ENCODE measurements at regions not wholly inside any gene's neighbourhood (a gene's known extent, or its start where the extent isn't known, plus 50 kb on each side); places are given as distances from the start of the nearest gene placed in this dataset.

DNA sequence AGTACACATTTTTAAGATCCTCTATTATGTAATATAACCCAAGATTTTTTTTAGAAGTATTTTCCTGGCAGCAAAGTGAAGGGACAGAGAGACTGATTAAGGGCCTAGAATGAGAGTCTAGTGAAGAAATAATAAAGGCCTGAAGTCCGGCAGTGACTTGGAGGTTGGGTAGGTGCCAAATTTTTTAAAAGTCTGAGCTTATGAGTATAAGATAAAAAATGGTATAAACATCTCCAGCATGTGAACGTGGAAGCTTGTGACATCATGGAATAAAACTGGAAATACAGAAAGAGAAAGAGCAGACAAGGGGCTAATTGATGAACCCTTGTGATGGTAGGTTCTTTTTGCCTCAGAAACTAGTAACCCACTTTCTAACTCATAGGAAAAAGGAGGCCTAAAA, 174.6 kb downstream of the SUCLA2 start:
- DNase-seq (ENCODE audit: low spot score): no peak

DNA sequence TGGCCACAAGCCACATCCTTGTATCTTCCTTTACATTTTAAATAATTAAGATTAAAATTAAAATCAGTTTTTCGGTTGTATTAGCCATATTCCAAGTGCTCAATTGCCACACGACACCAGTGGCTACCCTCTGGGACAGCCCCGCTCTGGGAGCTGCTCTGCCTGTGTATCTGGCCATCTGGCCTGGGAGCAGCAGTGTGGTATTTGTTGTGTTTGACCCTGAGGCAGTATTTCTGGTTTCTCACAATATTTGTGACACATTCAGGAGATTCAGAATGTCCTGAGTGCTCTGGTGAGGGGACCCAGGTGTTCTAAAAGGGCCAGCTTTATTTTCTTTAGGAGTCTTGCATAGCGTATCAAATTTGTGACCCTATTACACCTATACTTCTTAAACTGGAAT, 179.0 kb downstream of the SUCLA2 start:
- no peak for DNase-seq (ENCODE audit: low spot score)

GRCh38 chr13:47816831-47817230, 184.2 kb downstream of the SUCLA2 start:
- no peak for DNase-seq (ENCODE audit: low spot score)

DNA sequence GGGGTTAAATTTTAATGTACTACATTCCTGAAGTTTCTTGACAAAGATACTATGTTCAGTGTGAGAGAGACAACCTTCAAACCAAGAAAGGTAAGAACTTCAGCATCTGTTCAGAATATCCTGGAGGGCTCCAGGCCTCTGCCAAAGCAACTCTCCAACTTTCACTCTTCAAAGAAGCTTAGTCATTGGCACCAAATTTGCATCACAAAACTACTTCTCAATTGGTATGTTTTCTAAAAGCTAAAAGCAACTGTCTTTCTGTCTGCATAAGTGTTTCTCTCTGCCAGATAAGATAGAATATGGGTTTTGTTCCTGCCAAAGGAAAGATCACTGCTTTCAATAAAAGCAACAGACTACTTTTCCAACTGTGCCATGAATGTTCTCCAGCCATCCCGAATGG, 187.4 kb downstream of the SUCLA2 start:
- DNase-seq (ENCODE audit: low spot score): no peak

- no peak for DNase-seq (ENCODE audit: low spot score)
Observed at GRCh38 chr13:47809411-47809810, 191.7 kb downstream of the SUCLA2 start.

DNA sequence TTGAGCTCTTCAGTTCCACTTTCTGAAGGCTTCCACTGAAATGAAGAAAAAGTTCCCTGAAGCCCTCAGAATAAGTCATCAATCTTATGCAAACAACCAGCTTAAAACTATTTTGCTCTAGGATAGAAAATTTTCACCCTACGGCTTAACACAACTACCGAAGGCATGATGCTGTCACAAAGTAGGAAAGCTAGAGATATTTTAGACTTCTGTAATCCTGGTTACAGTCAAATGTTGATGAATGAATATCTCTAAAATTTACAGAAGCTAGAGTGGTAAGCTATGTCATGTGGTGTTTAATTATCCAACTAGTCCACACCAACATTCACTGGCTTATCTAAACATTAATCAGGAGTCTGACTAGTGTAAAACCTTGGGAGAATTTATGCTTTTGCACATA, 197.9 kb downstream of the SUCLA2 start:
- no peak for DNase-seq (ENCODE audit: low spot score)

GRCh38 chr13:47801555-47801954, 199.5 kb downstream of the SUCLA2 start:
- no peak for DNase-seq (ENCODE audit: low spot score)

GRCh38 chr13:47800593-47800992, 200.5 kb downstream of the SUCLA2 start:
- no peak for DNase-seq (ENCODE audit: low spot score)

DNA sequence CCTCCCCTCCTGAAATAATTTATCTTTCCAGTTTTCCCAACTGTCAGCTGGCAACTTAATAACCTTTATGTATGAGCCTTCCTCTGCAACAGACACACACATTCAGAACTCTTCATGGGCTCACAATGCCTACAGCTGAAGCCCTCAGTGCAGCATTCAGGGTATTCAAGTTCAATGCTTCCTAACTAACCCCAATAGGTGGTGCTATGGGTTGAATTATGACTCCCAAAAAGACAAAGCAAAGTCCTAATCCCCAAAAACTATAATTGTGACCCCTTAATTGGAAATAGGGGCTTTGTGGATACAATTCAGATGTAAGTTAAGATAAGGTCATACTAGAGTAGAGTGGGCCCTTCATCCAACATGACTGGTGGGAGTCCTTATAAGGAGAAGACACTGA, 202.2 kb downstream of the SUCLA2 start:
- DNase-seq (ENCODE audit: low spot score): no peak

- DNase-seq (ENCODE audit: low spot score): no peak
Observed at GRCh38 chr13:47798194-47798593, 202.9 kb downstream of the SUCLA2 start.

DNA sequence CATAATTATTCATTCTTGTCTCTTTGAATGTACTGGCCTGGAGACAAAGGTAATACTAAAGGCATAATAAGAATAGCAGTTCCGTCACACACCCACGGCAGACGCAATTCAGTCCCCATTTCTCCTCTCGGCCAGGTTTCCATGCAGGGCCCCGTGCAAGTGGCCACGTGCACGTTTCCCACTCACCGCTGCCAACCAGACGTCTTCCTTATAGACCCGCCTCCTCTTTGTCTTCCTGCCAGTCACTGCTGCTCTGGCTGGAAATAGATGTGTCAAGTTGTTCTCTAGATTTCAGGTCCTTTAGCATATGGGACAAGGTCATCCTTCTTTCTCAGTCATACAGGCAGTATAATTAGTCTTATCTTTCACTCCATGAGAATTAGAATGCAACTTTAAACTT, 204.3 kb downstream of the SUCLA2 start:
- no peak for DNase-seq (ENCODE audit: low spot score)

GRCh38 chr13:47794963-47795362, 206.1 kb downstream of the SUCLA2 start:
- no peak for DNase-seq (ENCODE audit: low spot score)

DNA sequence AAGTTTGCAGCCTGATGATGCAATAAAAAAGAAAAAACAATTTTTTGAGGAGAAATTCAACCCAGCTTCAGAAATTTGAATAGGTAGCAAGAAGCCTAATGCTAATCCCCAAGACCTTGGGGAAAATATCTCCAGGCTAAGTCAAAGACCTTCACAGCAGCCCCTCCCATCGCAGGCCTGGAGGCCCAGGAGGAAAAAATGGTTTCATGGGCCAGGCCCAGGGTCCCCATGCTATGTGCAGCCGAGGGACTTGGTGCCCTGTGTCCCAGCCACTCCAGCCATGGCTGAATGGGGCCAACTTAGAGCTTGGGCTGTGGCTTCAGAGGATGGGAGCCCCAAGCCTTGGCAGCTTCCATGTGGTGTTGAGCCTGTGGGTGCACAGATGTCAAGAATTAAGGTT, 210.3 kb downstream of the SUCLA2 start:
- DNase-seq (ENCODE audit: low spot score): no peak

DNA sequence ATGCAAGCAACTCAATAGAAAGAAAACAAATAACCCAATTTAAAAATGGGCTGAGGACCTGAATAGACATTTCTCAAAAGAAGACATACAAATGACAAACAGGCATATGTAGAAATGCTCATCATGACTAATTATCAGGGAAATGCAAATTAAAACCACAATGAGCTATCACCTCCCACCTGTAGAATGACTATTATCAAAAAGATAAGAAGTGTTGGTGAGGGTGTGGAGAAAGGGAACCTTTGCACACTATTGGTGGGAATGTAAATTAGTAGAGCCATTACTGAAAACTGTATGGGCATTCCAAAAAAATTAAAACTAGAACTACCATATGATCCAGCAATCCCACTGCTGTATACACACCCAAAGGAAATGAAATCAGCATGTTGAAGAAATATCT, 212.2 kb downstream of the SUCLA2 start:
- DNase-seq (ENCODE audit: low spot score): no peak

DNA sequence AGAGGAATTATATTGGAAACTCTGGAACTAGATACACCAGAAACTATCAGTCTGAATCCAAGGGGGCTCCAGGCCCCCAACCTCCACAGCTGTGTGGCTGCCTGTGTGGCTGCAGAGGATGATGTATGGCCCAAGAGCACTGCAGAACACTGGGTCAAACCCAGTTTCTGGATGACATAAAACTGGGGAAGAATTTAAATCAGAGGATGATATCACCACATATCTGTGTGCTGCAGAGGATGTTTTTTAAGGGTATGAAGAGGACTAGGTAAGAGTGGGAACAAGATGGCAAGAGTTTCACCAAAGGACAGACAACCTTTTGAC, 226.4 kb downstream of the SUCLA2 start:
- DNase-seq (ENCODE audit: low spot score): no peak

DNA sequence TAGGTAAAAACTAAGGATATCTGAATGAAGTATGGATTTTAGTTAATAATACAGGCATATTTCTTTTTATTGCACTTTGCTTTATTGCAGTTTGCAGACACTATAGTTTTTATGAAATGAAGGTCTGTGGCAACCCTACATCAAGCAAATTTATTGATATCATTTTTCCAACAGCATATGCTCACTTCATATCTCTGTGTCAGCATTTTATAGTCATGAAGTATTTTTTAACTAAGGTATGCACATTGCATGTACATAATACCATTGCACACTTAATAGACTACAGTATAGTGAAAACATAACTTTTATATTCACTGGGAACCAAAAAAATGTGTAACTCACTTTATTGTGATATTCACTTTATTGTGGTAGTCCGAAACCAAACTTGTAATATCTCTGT, 236.3 kb downstream of the SUCLA2 start:
- no peak for DNase-seq (ENCODE audit: low spot score)

GRCh38 chr13:47757466-47758080, 243.5 kb downstream of the SUCLA2 start:
- DNase-seq (ENCODE audit: low spot score): no peak

DNA sequence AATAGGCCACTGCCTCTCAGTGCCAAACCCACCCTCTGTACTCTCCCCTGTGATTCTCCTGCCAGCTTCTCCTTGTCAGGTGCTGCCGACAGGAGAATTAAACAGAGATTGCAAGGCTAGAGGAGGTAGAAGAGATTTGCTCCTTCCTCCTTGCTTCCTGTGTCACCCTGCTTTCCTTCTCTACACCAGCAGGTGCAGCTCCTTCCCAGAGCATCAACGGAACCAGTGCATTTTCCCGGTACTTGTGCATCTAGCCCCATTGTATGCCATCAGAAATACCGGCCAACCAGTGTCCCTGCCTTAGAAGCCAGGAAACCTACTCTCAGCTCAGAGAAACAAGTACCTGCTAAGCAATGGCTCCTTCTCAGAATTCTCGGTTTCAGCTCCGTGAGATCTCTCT, 253.2 kb downstream of the SUCLA2 start:
- no peak for DNase-seq (ENCODE audit: low spot score)

DNA sequence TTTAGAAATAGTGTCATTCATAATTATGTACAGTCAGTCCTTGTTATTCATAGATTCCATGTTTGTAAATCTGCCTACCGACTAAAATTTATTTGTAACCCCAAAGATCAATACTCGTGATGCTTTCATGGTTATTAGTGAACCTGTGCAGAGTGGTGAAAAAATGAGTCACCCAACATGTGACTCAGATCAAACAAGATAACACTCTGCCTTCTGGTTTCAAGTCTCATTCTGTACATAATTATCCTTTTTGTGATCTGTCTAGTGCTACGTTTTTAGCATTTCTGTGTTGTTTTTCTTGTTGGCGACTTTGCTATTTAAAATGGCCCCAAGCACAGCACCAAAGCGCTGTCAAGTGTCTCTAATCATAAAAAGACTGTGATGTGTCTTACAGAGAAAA, 274.7 kb downstream of the SUCLA2 start:
- no peak for DNase-seq (ENCODE audit: low spot score)

DNA sequence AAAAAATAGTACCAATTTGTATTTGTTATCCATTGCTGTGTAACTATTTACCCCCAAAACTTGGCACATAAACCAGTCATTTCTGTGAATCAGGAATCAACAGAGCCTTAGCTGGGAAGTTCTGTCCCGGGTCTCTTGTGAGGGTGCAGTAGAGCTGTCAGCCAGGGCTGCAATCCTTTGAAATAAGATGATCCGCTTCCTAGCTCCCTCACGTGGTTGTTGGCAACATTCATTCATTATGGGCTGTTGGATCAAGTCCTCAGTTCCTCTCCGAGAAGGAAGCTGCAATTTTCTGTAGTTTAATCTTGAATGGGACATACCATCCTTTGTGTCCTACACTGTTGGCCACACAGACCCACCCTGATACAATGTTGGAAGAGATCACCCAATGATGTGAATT, 277.2 kb downstream of the SUCLA2 start:
- DNase-seq (ENCODE audit: low spot score): no peak

- DNase-seq (ENCODE audit: low spot score): no peak
Observed at GRCh38 chr13:47719164-47719563, 281.9 kb downstream of the SUCLA2 start.

DNA sequence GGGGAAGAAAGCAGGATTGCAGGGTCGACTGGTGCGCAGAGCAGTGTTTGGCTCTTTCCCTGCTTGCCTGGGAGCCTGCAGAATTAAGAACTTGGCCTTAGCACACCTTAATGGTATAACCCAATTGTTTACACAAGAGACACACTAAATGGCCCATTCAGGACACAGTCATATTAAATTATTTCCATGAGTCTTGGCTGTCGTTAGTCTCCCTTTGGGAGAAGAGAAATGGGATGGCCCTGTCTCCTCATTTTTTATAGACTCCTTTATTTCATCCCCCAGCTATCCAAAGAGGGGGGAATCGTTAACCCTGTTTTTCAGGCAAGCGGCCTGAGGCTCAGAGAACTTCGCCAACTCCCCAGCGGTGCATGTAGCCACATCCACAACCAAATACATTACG, 282.5 kb downstream of the SUCLA2 start:
- DNase-seq (ENCODE audit: low spot score): no peak

GRCh38 chr13:47708386-47708785, 292.7 kb downstream of the SUCLA2 start:
- DNase-seq (ENCODE audit: low spot score): no peak

GRCh38 chr13:47707414-47707813, 293.7 kb downstream of the SUCLA2 start:
- no peak for DNase-seq (ENCODE audit: low spot score)

DNA sequence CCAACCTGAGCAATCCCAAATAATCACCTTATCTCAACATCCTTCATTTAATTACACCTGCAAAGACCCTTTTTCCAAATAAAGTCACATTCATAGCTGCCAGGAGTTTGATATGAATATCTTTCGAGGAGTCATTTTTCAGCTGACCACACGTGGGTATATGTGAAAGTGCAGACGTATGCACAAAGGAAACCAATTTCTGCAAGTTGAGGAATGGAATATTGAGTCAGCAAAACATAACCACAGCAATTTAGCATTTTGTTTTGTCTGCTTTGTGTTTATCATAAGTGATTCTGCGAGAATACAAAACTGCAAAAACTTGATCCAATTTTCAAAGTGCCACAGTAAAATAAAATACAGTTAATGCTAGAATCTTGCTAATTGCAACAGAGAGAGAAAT, 295.9 kb downstream of the SUCLA2 start:
- DNase-seq (ENCODE audit: low spot score): no peak
